Sciatic nerve (tissue), 2 donors: ENCODE measurements at regions not wholly inside any gene's neighbourhood (a gene's known extent, or its start where the extent isn't known, plus 50 kb on each side); places are given as distances from the start of the nearest gene placed in this dataset.

ENCODE experiments used
- ATAC-seq: fragments of 200-7000 bp; cut with Tn5 transposase; one replicate; pipeline ENCODE4 v1.9.1; 2020; ENCODE audit warnings: mild to moderate bottlenecking, moderate library complexity
- DNase-seq: peaks from one replicate; pipeline ENCODE4 v3.0.0-alpha.2; 2020; ENCODE audit warnings: low spot score
- intact Hi-C: fragments of 100-400 bp; cut with DNase I; formaldehyde crosslinking; loops from one replicate; pipeline ENCODE4 v1.14.2; 2022
- donor health status: DM: no; HTN: no; CAD: no.
- donor health status: DM: no; HTN: no; CAD: no.

- ATAC-seq = no peak
- intact Hi-C loops = no loop called here
- DNase-seq = no peak
These were observed 93.7 kb upstream of the PDE1C start for GRCh38 chr7:32163896-32164295.

DNA sequence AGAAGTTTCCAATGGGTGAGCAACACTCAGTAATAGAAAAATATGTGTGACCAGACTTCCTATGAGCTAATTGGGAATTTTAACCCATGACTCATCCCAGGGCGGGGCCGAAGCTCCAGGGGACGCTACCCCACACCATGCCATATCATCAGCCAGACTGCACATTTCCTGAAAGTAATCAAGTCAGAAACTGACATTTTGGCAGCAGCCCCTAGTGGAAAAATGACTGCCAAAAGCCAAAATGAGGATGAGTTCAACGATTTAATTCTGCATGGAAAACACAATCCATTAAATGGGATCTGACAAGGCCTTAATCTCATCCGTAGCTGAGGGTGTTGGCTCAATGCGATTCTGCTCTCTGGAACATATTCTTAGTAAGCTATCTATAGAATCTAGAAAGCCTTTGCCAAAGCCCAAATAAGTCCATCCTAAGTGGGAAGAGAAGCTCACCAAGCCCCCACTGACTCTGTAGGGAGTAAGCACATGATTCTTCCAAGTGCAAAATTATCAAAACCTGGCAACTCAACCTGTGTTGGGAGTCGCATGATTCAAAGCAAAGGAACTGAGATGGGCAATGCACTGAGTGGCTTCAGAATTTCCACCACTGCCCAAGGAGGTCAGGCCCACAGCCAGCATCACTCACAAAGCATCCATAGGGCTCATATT lies 93.1 kb upstream of the PDE1C start:
- peak; percentile 62 for DNase-seq
- ATAC-seq = peak; percentile 81
- intact Hi-C loops = no loop called here

DNA sequence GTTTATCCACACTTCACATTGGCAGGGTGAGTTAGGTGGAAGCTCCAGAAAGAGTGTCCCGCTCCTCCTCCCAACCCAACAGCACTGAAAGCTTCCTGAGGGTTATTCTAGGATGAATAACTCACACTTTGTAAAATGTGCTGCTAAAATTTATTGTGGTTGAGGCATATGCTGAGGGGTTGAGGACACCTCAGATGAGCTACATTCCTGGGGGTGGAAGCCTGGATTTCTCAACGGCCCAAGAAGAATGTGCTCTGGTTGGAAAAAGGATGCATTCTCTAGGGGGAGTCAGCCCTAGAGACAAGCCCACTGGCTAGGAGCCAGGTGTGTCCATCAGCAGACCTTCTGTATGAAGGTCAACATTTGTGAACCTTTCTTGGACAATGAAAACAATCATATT lies 91.5 kb upstream of the PDE1C start:
- intact Hi-C loops = no loop called here
- no peak for DNase-seq
- no peak for ATAC-seq

DNA sequence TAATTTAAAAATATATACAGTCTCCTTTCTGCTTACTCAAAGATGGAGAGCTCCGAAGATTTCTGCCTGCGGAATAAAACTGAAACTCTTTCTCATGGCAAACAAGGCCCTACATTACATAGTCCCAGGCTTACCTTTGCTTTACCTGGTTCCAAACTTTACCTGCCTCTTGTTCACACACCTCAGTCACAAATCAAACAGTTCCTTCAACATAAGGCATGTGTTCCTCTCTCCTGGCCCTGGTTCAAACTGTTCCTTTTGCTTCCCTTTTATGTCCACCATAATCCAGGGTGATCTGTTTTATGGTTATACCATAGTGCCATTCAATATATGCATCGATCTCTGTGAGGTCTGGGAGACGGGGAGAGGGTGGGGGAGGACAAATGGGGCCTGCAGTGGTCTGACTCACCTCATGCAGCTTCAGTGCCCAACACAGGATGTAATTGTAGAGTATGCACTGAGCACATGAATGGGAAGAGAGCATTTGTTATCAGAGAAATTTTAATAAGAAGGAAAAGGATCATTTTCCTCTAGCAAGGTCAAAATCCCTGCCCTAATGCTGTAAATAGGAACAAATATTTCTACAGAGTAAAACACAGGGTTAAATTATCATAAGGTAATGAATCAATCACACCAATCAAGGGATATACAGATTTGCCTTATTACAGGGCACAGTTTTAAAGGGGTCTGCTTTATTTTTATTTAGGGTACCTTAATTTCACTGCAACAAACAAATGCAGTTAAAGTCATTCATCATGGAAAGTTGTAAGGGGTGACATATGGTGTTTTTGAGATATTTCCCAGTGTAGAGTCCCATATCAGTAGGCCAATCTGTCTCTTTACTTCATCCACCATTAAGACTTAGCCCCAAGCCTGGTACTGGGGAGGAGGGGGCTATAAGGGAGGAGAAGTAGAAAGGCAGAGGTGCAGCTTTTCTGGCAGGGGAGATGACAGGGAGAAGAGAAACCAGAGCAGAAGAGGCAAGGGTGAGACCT lies 88.8 kb upstream of the PDE1C start:
- intact Hi-C loops = no loop called here
- no peak for ATAC-seq
- DNase-seq = no peak

GRCh38 chr7:32158076-32158475 lies 87.9 kb upstream of the PDE1C start:
- ATAC-seq (no peak), DNase-seq (no peak)
- intact Hi-C loops = no loop called here

DNA sequence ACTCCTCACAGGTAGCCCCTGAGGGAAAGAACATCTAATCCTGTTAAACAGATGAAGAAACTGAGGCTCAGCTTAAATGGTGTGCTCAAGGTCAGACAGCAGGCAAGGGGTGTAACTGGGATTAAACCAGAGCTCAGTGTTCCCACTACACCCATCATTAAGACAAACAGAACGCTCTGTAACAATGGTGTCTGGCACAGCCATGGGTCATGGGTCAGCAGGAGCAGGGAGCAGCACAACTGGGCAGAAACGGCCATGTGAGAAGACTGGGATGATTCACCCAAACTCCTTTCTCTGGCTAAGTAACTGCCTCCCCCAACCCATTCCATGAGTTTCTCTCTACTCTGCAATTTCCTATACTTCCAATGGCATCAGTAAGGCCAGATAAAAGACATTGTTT lies 85.5 kb upstream of the PDE1C start:
- ATAC-seq = no peak
- intact Hi-C loops = no loop called here
- no peak for DNase-seq

DNA sequence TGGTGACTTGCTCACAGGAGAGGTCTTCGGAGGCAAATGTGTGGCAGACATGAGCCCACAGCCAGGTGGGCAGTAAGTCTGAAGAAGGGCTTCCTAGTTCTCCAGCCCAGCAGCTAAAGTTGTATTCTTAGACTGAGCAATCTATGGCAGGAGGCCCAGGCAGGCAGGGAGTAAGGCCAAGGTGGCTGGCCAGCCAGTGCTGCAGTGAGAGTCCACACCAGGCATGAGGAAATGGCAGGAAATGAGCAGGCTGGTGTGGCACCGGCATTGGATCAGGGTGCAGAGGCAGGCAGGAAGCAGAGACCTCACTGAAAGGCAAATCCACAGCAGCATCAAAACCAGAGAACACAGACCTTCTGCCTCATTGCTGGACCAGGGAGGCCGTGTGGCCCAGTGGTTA lies 84.6 kb upstream of the PDE1C start:
- intact Hi-C loops = no loop called here
- DNase-seq (no peak), ATAC-seq (peak; percentile 28)

- intact Hi-C loops = no loop called here
These were observed 82.8 kb upstream of the PDE1C start for GRCh38 chr7:32153006-32153405.

GRCh38 chr7:32152576-32152975 lies 82.4 kb upstream of the PDE1C start:
- DNase-seq (no peak), ATAC-seq (no peak)
- intact Hi-C loops = no loop called here

More at GRCh38 chr7:32153006-32153405, 82.8 kb upstream of the PDE1C start:
- ATAC-seq = no peak
- DNase-seq = no peak

GRCh38 chr7:32150589-32150988 lies 80.4 kb upstream of the PDE1C start:
- DNase-seq (no peak), ATAC-seq (no peak)
- intact Hi-C loops = no loop called here

DNA sequence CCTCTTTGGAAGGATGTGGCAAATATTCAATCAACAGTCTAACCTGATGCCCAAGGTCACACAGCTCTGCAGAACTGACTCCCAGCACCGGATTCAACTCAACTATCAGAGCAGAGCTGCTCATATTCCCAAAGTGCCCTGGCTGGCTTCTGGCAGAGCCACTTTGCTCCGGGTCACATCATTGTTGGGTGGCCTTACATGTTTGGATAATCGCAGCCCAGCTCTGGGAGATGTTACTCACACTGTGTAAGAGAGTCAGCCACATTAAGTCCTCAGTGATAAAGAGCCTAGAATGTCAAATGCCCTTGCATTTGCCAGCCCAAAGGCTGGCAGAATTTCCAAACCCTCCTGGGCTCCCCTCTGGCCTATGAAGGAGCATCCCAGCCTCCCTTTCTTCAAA lies 79.8 kb upstream of the PDE1C start:
- intact Hi-C loops = no loop called here
- DNase-seq (no peak), ATAC-seq (no peak)

GRCh38 chr7:32147546-32148268 lies 77.5 kb upstream of the PDE1C start:
- DNase-seq (no peak), ATAC-seq (no peak)
- intact Hi-C loops = no loop called here

GRCh38 chr7:32145911-32146310 lies 75.7 kb upstream of the PDE1C start:
- intact Hi-C loops = no loop called here
- DNase-seq (no peak), ATAC-seq (no peak)

DNA sequence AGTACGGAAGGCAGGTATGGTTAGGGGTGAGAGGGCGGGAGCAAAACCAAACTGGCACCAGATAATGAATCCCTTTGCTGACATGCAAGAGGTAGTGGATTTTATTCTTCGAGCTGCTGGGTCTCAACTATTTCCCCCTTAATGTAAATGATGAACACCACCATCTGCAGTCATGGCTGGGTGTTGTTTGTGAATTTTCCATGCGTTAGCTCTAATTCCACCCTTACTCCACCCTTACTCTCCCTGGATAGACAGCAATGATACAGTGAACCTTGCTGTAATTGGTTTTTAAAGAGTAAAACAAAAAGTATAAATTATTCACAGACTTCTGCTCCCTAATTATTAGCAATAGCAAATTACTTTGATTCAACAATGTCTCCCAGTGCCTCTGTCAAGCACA lies 74.5 kb upstream of the PDE1C start:
- ATAC-seq (no peak), DNase-seq (no peak)
- intact Hi-C loops = no loop called here

GRCh38 chr7:32143301-32143700 lies 73.1 kb upstream of the PDE1C start:
- ATAC-seq (no peak), DNase-seq (no peak)
- intact Hi-C loops = no loop called here

GRCh38 chr7:32142649-32143048 lies 72.4 kb upstream of the PDE1C start:
- ATAC-seq = no peak

GRCh38 chr7:32140210-32140939 lies 70.2 kb upstream of the PDE1C start:
- intact Hi-C loops = no loop called here
- ATAC-seq = no peak
- DNase-seq = no peak

More at GRCh38 chr7:32142649-32143048, 72.4 kb upstream of the PDE1C start:
- intact Hi-C loops = no loop called here
- DNase-seq = no peak

- DNase-seq = no peak
- intact Hi-C loops = no loop called here
- no peak for ATAC-seq
These were observed 66.9 kb upstream of the PDE1C start for GRCh38 chr7:32137059-32137458.

DNA sequence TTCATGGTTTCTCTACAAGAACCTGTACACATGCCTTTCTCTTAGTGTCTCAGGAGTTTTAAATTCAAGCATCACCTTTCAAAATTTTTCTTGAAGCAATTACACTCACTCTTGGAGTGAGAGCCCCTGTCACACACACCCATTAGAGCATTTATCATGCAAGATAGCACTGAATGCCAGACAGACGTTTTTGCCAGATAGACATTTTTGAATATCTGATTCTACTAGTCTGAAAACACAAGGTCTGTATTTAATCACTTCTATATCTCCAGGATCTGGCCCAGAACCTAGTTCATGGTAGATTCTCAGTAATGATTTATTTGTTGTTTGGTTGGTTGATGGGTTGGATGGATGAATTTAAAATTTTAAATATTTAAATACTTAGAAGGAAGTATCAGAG lies 60.9 kb upstream of the PDE1C start:
- intact Hi-C loops = no loop called here
- no peak for DNase-seq
- no peak for ATAC-seq
